Ishikawa (cell line): ENCODE measurements at regions not wholly inside any gene's neighbourhood (a gene's known extent, or its start where the extent isn't known, plus 50 kb on each side); places are given as distances from the start of the nearest gene placed in this dataset.

ENCODE experiments used
- CEBPB ChIP-seq: IDR thresholded peaks from 2 replicates; pipeline ENCODE4 v1.6.1; 2012
- CREB1 ChIP-seq: IDR thresholded peaks from 2 replicates; pipeline ENCODE4 v1.6.1; 2012; ENCODE audit warnings: low read depth
- EGR1 ChIP-seq: IDR thresholded peaks from 2 replicates; pipeline ENCODE4 v1.6.1; 2012
- EP300 ChIP-seq: IDR thresholded peaks from 2 replicates; pipeline ENCODE4 v1.6.1; 2012; ENCODE audit warnings: borderline replicate concordance
- FOXM1 ChIP-seq: IDR thresholded peaks from 2 replicates; pipeline ENCODE4 v1.6.1; 2012; ENCODE audit warnings: low read depth, borderline replicate concordance
- NFIC ChIP-seq: IDR thresholded peaks from 2 replicates; pipeline ENCODE4 v1.6.1; 2012
- RAD21 ChIP-seq: IDR thresholded peaks from 2 replicates; pipeline ENCODE4 v1.6.1; 2012; ENCODE audit warnings: low read depth
- TAF1 ChIP-seq: IDR thresholded peaks from 2 replicates; pipeline ENCODE4 v1.6.1; 2012; ENCODE audit warnings: low read depth, mild to moderate bottlenecking
- TCF12 ChIP-seq: IDR thresholded peaks from 2 replicates; pipeline ENCODE4 v1.6.1; 2012; ENCODE audit warnings: low read depth
- TEAD4 ChIP-seq: IDR thresholded peaks from 2 replicates; pipeline ENCODE4 v1.6.1; 2012
- YY1 ChIP-seq: IDR thresholded peaks from 2 replicates; pipeline ENCODE4 v1.6.1; 2012; ENCODE audit warnings: low read depth
- ZBTB7A ChIP-seq: IDR thresholded peaks from 2 replicates; pipeline ENCODE4 v1.6.1; 2012; ENCODE audit warnings: low read depth
- TF ChIP-seq, protein P1 (sequence below): IDR thresholded peaks from 2 replicates; pipeline ENCODE4 v1.6.1; 2012
- TF ChIP-seq, protein P2 (sequence below): IDR thresholded peaks from 2 replicates; pipeline ENCODE4 v1.6.1; 2012; ENCODE audit warnings: low read depth, mild to moderate bottlenecking
- TF ChIP-seq, protein P3 (sequence below): IDR thresholded peaks from 2 replicates; pipeline ENCODE4 v1.6.1; 2012

DNA sequence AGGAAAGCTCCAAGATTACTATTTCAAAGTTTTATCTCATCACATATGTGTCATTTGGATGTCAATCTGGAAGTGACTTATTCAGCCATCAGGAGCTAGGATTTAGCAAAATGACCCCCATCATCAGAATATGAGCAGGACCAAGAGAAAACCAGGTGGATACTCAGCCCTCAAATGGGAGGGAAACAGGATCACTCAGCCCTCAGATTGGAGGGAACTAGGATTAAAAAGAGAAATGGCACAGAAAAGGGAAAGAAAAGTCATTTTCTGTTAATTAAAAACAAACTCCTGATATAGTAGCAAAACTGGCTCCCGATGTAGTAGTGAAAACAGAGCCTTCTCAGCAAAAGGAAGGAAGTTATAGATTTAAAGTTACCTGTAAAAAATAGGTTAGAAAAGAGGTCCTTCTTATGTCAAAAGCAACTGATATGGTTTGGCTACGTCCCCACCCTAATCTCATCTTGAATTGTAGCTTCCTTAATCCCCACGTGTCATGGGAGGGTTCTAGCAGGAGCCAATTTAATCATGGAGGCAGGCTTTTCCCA, 69.0 kb upstream of the MYCN start:
- no peak for TF ChIP-seq TEAD4
- TF ChIP-seq YY1: no peak
- no peak for TF ChIP-seq ZBTB7A
- no peak for TF ChIP-seq FOXM1
- no peak for TF ChIP-seq EGR1
- no peak for TF ChIP-seq CEBPB
- TF ChIP-seq, protein P1, sequence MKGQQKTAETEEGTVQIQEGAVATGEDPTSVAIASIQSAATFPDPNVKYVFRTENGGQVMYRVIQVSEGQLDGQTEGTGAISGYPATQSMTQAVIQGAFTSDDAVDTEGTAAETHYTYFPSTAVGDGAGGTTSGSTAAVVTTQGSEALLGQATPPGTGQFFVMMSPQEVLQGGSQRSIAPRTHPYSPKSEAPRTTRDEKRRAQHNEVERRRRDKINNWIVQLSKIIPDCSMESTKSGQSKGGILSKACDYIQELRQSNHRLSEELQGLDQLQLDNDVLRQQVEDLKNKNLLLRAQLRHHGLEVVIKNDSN: no peak
- no peak for TF ChIP-seq TAF1
- TF ChIP-seq, protein P2, sequence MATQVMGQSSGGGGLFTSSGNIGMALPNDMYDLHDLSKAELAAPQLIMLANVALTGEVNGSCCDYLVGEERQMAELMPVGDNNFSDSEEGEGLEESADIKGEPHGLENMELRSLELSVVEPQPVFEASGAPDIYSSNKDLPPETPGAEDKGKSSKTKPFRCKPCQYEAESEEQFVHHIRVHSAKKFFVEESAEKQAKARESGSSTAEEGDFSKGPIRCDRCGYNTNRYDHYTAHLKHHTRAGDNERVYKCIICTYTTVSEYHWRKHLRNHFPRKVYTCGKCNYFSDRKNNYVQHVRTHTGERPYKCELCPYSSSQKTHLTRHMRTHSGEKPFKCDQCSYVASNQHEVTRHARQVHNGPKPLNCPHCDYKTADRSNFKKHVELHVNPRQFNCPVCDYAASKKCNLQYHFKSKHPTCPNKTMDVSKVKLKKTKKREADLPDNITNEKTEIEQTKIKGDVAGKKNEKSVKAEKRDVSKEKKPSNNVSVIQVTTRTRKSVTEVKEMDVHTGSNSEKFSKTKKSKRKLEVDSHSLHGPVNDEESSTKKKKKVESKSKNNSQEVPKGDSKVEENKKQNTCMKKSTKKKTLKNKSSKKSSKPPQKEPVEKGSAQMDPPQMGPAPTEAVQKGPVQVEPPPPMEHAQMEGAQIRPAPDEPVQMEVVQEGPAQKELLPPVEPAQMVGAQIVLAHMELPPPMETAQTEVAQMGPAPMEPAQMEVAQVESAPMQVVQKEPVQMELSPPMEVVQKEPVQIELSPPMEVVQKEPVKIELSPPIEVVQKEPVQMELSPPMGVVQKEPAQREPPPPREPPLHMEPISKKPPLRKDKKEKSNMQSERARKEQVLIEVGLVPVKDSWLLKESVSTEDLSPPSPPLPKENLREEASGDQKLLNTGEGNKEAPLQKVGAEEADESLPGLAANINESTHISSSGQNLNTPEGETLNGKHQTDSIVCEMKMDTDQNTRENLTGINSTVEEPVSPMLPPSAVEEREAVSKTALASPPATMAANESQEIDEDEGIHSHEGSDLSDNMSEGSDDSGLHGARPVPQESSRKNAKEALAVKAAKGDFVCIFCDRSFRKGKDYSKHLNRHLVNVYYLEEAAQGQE: no peak
- TF ChIP-seq CREB1: no peak
- TF ChIP-seq RAD21: no peak

DNA sequence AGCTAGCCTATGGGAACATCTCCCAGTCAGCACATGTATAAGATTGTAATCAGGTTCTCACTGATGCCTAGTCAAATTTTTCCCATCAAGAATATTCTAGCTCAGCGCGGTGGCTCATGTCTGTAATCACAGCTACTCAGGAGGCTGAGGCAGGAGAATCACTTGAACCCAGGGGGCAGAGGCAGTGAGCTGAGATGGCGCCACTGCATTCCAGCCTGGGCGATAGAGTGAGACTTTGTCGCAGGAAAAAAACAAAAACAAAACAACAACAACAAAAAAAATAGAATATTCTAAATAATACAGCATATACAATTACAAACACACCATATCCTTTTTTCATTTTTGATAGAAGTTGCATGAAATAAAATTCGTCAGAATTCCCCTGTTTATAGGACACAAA, 67.5 kb upstream of the MYCN start:
- no peak for TF ChIP-seq TCF12
- no peak for TF ChIP-seq EGR1
- no peak for TF ChIP-seq YY1
- no peak for TF ChIP-seq RAD21
- TF ChIP-seq TAF1: no peak
- no peak for TF ChIP-seq ZBTB7A
- TF ChIP-seq, protein P3, sequence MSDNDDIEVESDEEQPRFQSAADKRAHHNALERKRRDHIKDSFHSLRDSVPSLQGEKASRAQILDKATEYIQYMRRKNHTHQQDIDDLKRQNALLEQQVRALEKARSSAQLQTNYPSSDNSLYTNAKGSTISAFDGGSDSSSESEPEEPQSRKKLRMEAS: no peak

DNA sequence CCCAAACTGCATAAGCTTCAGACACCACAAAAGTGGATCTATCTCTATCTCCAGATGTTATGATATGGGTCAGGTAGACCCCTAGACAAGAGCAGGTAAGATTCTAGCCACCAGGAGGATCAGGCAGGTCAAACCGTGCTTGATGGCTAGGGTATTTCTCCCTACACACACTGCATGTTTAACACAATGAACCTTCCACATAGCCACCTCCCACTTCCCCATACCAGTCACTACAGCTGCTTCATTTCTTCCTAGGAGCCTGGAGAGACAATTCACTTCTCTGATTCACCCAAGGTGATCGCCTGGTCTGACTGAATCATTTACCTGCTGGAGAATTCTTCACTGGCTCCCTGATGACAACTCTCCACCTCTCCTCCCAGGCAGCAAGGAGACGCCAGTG, 66.0 kb upstream of the MYCN start:
- no peak for TF ChIP-seq TAF1
- TF ChIP-seq, protein P1: no peak
- TF ChIP-seq YY1: no peak
- no peak for TF ChIP-seq NFIC
- no peak for TF ChIP-seq RAD21
- no peak for TF ChIP-seq TCF12
- no peak for TF ChIP-seq EP300

DNA sequence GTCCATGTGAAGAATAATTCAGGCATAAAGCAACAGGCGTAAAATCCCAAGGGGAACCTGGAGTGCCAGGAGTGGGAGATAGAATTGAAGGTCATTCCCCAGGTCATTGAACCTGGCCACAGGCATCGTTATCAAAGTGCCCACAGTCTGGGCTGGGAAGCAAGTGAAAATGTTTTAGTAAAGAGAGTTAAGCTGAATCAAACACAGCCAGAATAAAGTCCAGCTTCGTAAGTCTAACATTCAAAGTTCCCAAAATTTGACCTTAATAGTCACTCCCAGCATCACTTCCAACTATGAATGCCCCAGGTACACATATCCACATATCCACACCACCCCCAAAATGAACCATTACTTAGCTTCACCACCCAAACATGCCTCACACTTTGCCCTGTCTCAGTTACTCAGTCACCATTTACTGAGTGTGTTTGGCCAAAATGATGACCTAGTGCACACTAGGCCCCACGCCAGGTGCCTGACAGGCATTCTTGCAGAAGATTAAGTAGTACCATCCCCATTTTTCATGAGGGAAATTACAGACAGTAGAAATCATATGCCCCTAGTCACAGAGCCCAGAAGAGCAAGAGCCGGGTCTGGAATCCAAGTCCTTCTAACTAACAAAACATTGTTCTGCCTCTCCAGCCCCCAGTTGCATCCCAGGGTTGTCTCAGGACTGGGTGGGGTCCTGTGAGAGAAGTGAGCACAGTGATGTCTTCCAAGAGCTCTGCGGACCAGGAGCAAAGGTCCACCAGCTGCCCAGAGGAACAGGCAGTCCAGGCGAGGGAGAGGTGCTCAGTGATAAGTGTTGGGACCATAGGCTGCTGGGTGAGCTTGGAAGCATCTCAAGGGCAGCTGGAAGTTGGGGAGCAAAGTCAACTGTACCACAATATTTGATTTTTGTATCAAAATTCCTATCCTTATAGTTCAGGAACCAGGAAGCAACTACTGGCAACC, 65.2 kb upstream of the MYCN start:
- TF ChIP-seq CREB1: no peak

DNA sequence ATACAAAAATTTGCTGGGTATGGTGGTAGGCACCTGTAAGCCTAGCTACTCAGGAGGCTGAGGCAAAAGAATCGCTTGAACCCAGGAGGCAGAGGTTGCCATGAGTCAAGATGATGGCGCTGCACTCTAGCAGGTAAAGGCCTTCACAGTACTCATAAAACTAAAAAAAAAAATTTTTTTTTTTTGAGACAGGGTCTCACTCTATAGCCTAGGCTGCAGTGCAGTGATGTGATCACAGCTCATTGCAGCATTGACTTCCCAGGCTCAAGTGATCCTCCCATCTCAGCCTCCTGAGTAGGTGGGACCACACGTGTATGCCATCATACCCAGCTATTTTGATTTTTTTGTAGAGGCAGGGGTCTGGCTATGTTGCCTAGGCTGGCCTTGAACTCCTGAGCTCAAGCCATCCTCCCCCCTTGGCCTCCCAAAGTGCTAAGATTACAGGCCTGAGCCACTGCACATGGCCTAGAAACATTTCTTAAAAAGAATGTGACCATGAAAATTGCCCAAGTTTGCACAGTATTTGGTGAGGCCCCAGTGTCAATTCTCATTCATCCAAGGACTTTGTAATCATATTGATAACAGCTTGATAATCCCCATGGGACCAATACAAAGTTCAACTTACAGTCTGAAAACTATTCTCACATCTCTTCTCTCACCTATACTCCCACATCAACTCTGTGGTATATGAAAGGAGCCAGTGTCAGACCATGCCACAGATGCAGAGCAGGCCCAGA, 64.2 kb upstream of the MYCN start:
- TF ChIP-seq TCF12: no peak
- TF ChIP-seq, protein P2: no peak
- no peak for TF ChIP-seq YY1
- no peak for TF ChIP-seq TEAD4
- TF ChIP-seq, protein P1: no peak
- no peak for TF ChIP-seq CEBPB
- no peak for TF ChIP-seq TAF1
- no peak for TF ChIP-seq EP300
- no peak for TF ChIP-seq RAD21
- TF ChIP-seq, protein P3: no peak
- no peak for TF ChIP-seq ZBTB7A
- no peak for TF ChIP-seq CREB1
